GM12891 (cell line): ENCODE measurements at regions not wholly inside any gene's neighbourhood (a gene's known extent, or its start where the extent isn't known, plus 50 kb on each side); places are given as distances from the start of the nearest gene placed in this dataset.

Experiments used
- PAX5 ChIP-seq: IDR thresholded peaks from 2 replicates; pipeline ENCODE4 v1.6.1; 2011; ENCODE audit warnings: low read length, moderate library complexity, mild to moderate bottlenecking; ENCODE audit not compliant: insufficient read depth, severe bottlenecking
- POLR2A ChIP-seq: IDR thresholded peaks from 2 replicates; pipeline ENCODE4 v1.6.1; 2011; ENCODE audit warnings: low read depth, low read length, control low read depth

GRCh38 chr10:29102233-29102632, 186.6 kb upstream of the LYZL1 start:
- TF ChIP-seq POLR2A (no peak), PAX5 (no peak)
